ENCODE measurements at regions not wholly inside any gene's neighbourhood (a gene's known extent, or its start where the extent isn't known, plus 50 kb on each side); places are given as distances from the start of the nearest gene placed in this dataset.

DNA sequence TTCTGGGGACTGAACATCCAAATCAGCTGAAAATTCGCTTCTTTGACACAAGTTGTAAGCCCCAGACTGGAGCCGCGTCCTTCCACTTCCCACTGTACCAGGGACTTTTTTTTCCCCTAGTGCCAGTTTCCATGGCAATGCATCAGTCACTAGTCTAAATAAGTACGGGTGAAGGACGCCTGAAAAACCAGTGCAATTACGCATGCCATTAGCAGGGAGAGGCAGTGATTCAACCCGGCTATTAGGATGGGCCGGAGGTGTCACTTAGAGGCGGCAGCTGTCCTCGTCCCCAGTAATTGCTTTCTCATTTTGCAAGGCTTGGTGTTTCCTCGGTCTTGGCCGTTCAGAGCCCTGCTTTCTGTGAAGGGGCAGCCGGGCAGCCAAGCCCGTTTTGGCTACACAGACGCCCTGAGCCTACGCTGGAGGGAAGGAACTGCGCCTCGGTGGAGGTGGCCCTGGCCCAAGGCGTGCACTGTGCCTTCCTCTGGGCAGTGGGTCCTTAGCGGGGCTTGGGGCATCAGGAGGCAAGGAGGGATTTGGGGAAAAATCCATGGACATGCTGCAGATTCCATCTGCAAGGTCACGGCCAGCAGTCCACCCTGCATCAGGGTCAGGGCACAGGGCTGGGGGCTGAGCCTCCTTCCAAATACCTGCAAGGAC lies 319.7 kb downstream of the CTTN start:
- H3K4ac ChIP-seq (ENCODE audit: low read length): no peak overlapping the region
- peak overlapping the region; percentile 46 for H3K18ac ChIP-seq (ENCODE audit: low read length)
- no peak overlapping the region for H3K14ac ChIP-seq (ENCODE audit: low read length)
- H2BK120ac ChIP-seq (ENCODE audit: low read depth, low read length): no peak overlapping the region
- H2AK5ac ChIP-seq (ENCODE audit: low read depth, low read length): no peak overlapping the region
- peaks cover 0 to 4% (median 0%) of the 10 kb centered on the region in 3 experiments for H3K27me3 ChIP-seq (ENCODE audit: control insufficient read depth in 3 of 3, insufficient read depth in 3 of 3, low read depth in 1 of 3, low read length in 3 of 3)
- no peak overlapping the region for H2AFZ ChIP-seq (ENCODE audit: low read length)
- H4K91ac ChIP-seq (ENCODE audit: low read depth, low read length, poor library complexity): no peak overlapping the region
- peak overlapping the region in 1 of 2 donors; percentile 45 for H3K4me3 ChIP-seq (ENCODE audit: low read length in 2 of 2)
- H4K8ac ChIP-seq (ENCODE audit: low read depth, low read length): no peak overlapping the region
- no peaks in the 10 kb centered on the region for H3K9me3 ChIP-seq (replicated peaks in 1 of 2; ENCODE audit: control insufficient read depth in 2 of 2, insufficient read depth in 1 of 2, low read depth in 1 of 2, low read length in 2 of 2)
- no peak overlapping the region for H2BK15ac ChIP-seq (ENCODE audit: low read length)
- H2BK5ac ChIP-seq (ENCODE audit: low read length): no peak overlapping the region
- no peak overlapping the region for H2BK12ac ChIP-seq (ENCODE audit: low read length)
- H3K9ac ChIP-seq (ENCODE audit: low read depth, low read length, poor library complexity): no peak overlapping the region
- no peaks in the 10 kb centered on the region for H3K79me1 ChIP-seq (ENCODE audit: low read depth, low read length)
- no peak for DNase-seq (ENCODE audit: low spot score)
- no peak overlapping the region for H3K4me2 ChIP-seq (ENCODE audit: insufficient read depth, low read length, poor library complexity, severe bottlenecking)
- no peak overlapping the region for H3K27ac ChIP-seq (replicated peaks; ENCODE audit: low read length)
- no CpG with 5 or more reads among the region's 21 CpGs for WGBS, 2 donors (ENCODE audit: extremely low coverage in 2 of 2, insufficient read length in 2 of 2, insufficient replicate concordance in 1 of 2)
- no peak overlapping the region for H3K23ac ChIP-seq (ENCODE audit: low read depth, low read length, poor library complexity)
- peaks cover 13 to 18% of the 10 kb centered on the region in 2 donors for H3K4me1 ChIP-seq (ENCODE audit: control insufficient read depth in 2 of 2, insufficient read depth in 1 of 2, low read depth in 1 of 2, low read length in 2 of 2)
- H3K36me3 ChIP-seq (replicated peaks in 1 of 2; ENCODE audit: control insufficient read depth in 2 of 2, insufficient read depth in 2 of 2, low read length in 2 of 2): no peaks in the 10 kb centered on the region

- no peaks in the 10 kb centered on the region for H3K79me1 ChIP-seq (ENCODE audit: low read depth, low read length)
- H3K27me3 ChIP-seq (ENCODE audit: control insufficient read depth in 3 of 3, insufficient read depth in 3 of 3, low read depth in 1 of 3, low read length in 3 of 3): peaks cover 0 to 4% (median 0%) of the 10 kb centered on the region in 3 experiments
- H3K4me2 ChIP-seq (ENCODE audit: insufficient read depth, low read length, poor library complexity, severe bottlenecking): no peak overlapping the region
- H3K14ac ChIP-seq (ENCODE audit: low read length): no peak overlapping the region
- H3K27ac ChIP-seq (replicated peaks; ENCODE audit: low read length): no peak overlapping the region
- no peak overlapping the region for H3K4ac ChIP-seq (ENCODE audit: low read length)
- no peak overlapping the region for H4K8ac ChIP-seq (ENCODE audit: low read depth, low read length)
- DNase-seq (ENCODE audit: low spot score): no peak
- H2AFZ ChIP-seq (ENCODE audit: low read length): no peak overlapping the region
- no peak overlapping the region for H2BK120ac ChIP-seq (ENCODE audit: low read depth, low read length)
- H3K23ac ChIP-seq (ENCODE audit: low read depth, low read length, poor library complexity): no peak overlapping the region
- H2BK12ac ChIP-seq (ENCODE audit: low read length): no peak overlapping the region
- no peak overlapping the region for H2BK15ac ChIP-seq (ENCODE audit: low read length)
- H3K9me3 ChIP-seq (replicated peaks in 1 of 2; ENCODE audit: control insufficient read depth in 2 of 2, insufficient read depth in 1 of 2, low read depth in 1 of 2, low read length in 2 of 2): no peaks in the 10 kb centered on the region
- H3K4me1 ChIP-seq (ENCODE audit: control insufficient read depth in 2 of 2, insufficient read depth in 1 of 2, low read depth in 1 of 2, low read length in 2 of 2): peaks cover 7 to 9% of the 10 kb centered on the region in 2 donors
- no peak overlapping the region for H4K91ac ChIP-seq (ENCODE audit: low read depth, low read length, poor library complexity)
- H3K18ac ChIP-seq (ENCODE audit: low read length): peak overlapping the region; percentile 11
- H3K4me3 ChIP-seq (ENCODE audit: low read length in 2 of 2): no peak overlapping the region
- H2BK5ac ChIP-seq (ENCODE audit: low read length): peak overlapping the region; percentile 16
- no peaks in the 10 kb centered on the region for H3K36me3 ChIP-seq (replicated peaks in 1 of 2; ENCODE audit: control insufficient read depth in 2 of 2, insufficient read depth in 2 of 2, low read length in 2 of 2)
- WGBS, 2 donors (ENCODE audit: extremely low coverage in 2 of 2, insufficient read length in 2 of 2, insufficient replicate concordance in 1 of 2): no CpG with 5 or more reads among the region's 11 CpGs
- no peak overlapping the region for H3K9ac ChIP-seq (ENCODE audit: low read depth, low read length, poor library complexity)
- H2AK5ac ChIP-seq (ENCODE audit: low read depth, low read length): peak overlapping the region; percentile 71
These were observed 321.2 kb downstream of the CTTN start for GRCh38 chr11:70719516-70719915.

- peaks cover 7 to 9% of the 10 kb centered on the region in 2 donors for H3K4me1 ChIP-seq (ENCODE audit: control insufficient read depth in 2 of 2, insufficient read depth in 1 of 2, low read depth in 1 of 2, low read length in 2 of 2)
- no peak overlapping the region for H3K9ac ChIP-seq (ENCODE audit: low read depth, low read length, poor library complexity)
- no peak overlapping the region for H3K14ac ChIP-seq (ENCODE audit: low read length)
- no peak overlapping the region for H3K27ac ChIP-seq (replicated peaks; ENCODE audit: low read length)
- no peaks in the 10 kb centered on the region for H3K9me3 ChIP-seq (replicated peaks in 1 of 2; ENCODE audit: control insufficient read depth in 2 of 2, insufficient read depth in 1 of 2, low read depth in 1 of 2, low read length in 2 of 2)
- H2BK15ac ChIP-seq (ENCODE audit: low read length): no peak overlapping the region
- H3K23ac ChIP-seq (ENCODE audit: low read depth, low read length, poor library complexity): no peak overlapping the region
- H2AK5ac ChIP-seq (ENCODE audit: low read depth, low read length): no peak overlapping the region
- H3K27me3 ChIP-seq (ENCODE audit: control insufficient read depth in 3 of 3, insufficient read depth in 3 of 3, low read depth in 1 of 3, low read length in 3 of 3): peaks cover 0 to 4% (median 0%) of the 10 kb centered on the region in 3 experiments
- H3K4ac ChIP-seq (ENCODE audit: low read length): no peak overlapping the region
- H3K79me1 ChIP-seq (ENCODE audit: low read depth, low read length): no peaks in the 10 kb centered on the region
- H2BK12ac ChIP-seq (ENCODE audit: low read length): no peak overlapping the region
- H3K18ac ChIP-seq (ENCODE audit: low read length): no peak overlapping the region
- no CpG with 5 or more reads among the region's 5 CpGs for WGBS, 2 donors (ENCODE audit: extremely low coverage in 2 of 2, insufficient read length in 2 of 2, insufficient replicate concordance in 1 of 2)
- DNase-seq (ENCODE audit: low spot score): no peak
- H2BK5ac ChIP-seq (ENCODE audit: low read length): peak overlapping the region; percentile 16
- H4K8ac ChIP-seq (ENCODE audit: low read depth, low read length): no peak overlapping the region
- H2BK120ac ChIP-seq (ENCODE audit: low read depth, low read length): no peak overlapping the region
- no peak overlapping the region for H4K91ac ChIP-seq (ENCODE audit: low read depth, low read length, poor library complexity)
- no peak overlapping the region for H3K4me2 ChIP-seq (ENCODE audit: insufficient read depth, low read length, poor library complexity, severe bottlenecking)
- no peak overlapping the region for H3K4me3 ChIP-seq (ENCODE audit: low read length in 2 of 2)
- no peak overlapping the region for H2AFZ ChIP-seq (ENCODE audit: low read length)
- no peaks in the 10 kb centered on the region for H3K36me3 ChIP-seq (replicated peaks in 1 of 2; ENCODE audit: control insufficient read depth in 2 of 2, insufficient read depth in 2 of 2, low read length in 2 of 2)
These were observed 322.0 kb downstream of the CTTN start for GRCh38 chr11:70720281-70720680.

- no peak overlapping the region for H3K14ac ChIP-seq (ENCODE audit: low read length)
- H4K91ac ChIP-seq (ENCODE audit: low read depth, low read length, poor library complexity): no peak overlapping the region
- H3K27me3 ChIP-seq (ENCODE audit: control insufficient read depth in 3 of 3, insufficient read depth in 3 of 3, low read depth in 1 of 3, low read length in 3 of 3): peaks cover 0 to 4% (median 0%) of the 10 kb centered on the region in 3 experiments
- H3K36me3 ChIP-seq (replicated peaks in 1 of 2; ENCODE audit: control insufficient read depth in 2 of 2, insufficient read depth in 2 of 2, low read length in 2 of 2): no peaks in the 10 kb centered on the region
- no peaks in the 10 kb centered on the region for H3K9me3 ChIP-seq (replicated peaks in 1 of 2; ENCODE audit: control insufficient read depth in 2 of 2, insufficient read depth in 1 of 2, low read depth in 1 of 2, low read length in 2 of 2)
- no peaks in the 10 kb centered on the region for H3K79me1 ChIP-seq (ENCODE audit: low read depth, low read length)
- H3K9ac ChIP-seq (ENCODE audit: low read depth, low read length, poor library complexity): no peak overlapping the region
- H3K23ac ChIP-seq (ENCODE audit: low read depth, low read length, poor library complexity): no peak overlapping the region
- no peak overlapping the region for H2BK5ac ChIP-seq (ENCODE audit: low read length)
- no peak overlapping the region for H3K27ac ChIP-seq (replicated peaks; ENCODE audit: low read length)
- H2BK15ac ChIP-seq (ENCODE audit: low read length): no peak overlapping the region
- no peak overlapping the region for H2BK120ac ChIP-seq (ENCODE audit: low read depth, low read length)
- H2BK12ac ChIP-seq (ENCODE audit: low read length): no peak overlapping the region
- no CpG with 5 or more reads among the region's 12 CpGs for WGBS, 2 donors (ENCODE audit: extremely low coverage in 2 of 2, insufficient read length in 2 of 2, insufficient replicate concordance in 1 of 2)
- no peak overlapping the region for H2AFZ ChIP-seq (ENCODE audit: low read length)
- DNase-seq (ENCODE audit: low spot score): no peak
- H4K8ac ChIP-seq (ENCODE audit: low read depth, low read length): no peak overlapping the region
- peak overlapping the region; percentile 66 for H3K18ac ChIP-seq (ENCODE audit: low read length)
- no peak overlapping the region for H2AK5ac ChIP-seq (ENCODE audit: low read depth, low read length)
- no peak overlapping the region for H3K4me2 ChIP-seq (ENCODE audit: insufficient read depth, low read length, poor library complexity, severe bottlenecking)
- H3K4ac ChIP-seq (ENCODE audit: low read length): no peak overlapping the region
- peaks cover 9 to 10% of the 10 kb centered on the region in 2 donors for H3K4me1 ChIP-seq (ENCODE audit: control insufficient read depth in 2 of 2, insufficient read depth in 1 of 2, low read depth in 1 of 2, low read length in 2 of 2)
- H3K4me3 ChIP-seq (ENCODE audit: low read length in 2 of 2): no peak overlapping the region
These were observed 322.7 kb downstream of the CTTN start for GRCh38 chr11:70721006-70721405.
